HCT116 (cell line): ENCODE measurements at regions not wholly inside any gene's neighbourhood (a gene's known extent, or its start where the extent isn't known, plus 50 kb on each side); places are given as distances from the start of the nearest gene placed in this dataset.

Experiments
- ATAC-seq: fragments of 200-7000 bp; cut with Tn5 transposase; 2 replicates; pipeline ENCODE4 v1.9.1; 2020; ENCODE audit warnings: mild to moderate bottlenecking, moderate library complexity
- BruUV-seq: library from RNA; stranded (reverse); fragments of 400-500 nt; replicated peaks from 2 replicates; lab custom pipeline; 2021; lab: Mats Ljungman, UMichigan
- CTCF ChIA-PET: fragments of 300-600 bp; sonication (Branson Sonifier 250); formaldehyde crosslinking; loops from one replicate; lab custom pipeline; 2021; ENCODE audit warnings: antibody characterized with exemption; lab: Charles Lee
- POLR2A ChIA-PET: fragments of 300-600, 350-600 bp; sonication (Branson Sonifier 250); formaldehyde crosslinking; loops from one replicate; lab custom pipeline; 2021; ENCODE audit warnings: antibody characterized with exemption; lab: Charles Lee
- RAD21 ChIA-PET, 2 experiments: fragments of 300-600 bp; sonication (Branson Sonifier 250); formaldehyde crosslinking; loops; one replicate each; lab custom pipeline; 2023; ENCODE audit warnings: low total read pairs in 2 of 2; ENCODE audit not compliant: uncharacterized antibody in 2 of 2, unreplicated experiment in 2 of 2, low non-redundant PET in 1 of 2; lab: Charles Lee
- DNase-seq: peaks from one replicate; pipeline ENCODE4 v3.0.0-alpha.2; 2010; ENCODE audit warnings: low read depth, low spot score
- H2AFZ ChIP-seq: fragments of 200-600 bp; shearing (Covaris generic), sonication (generic); 2 replicates; pipeline ENCODE4 v1.6.1; 2017; ENCODE audit warnings: low read depth, mixed run types, mixed read lengths, antibody characterized with exemption, low read length; ENCODE audit not compliant: poor library complexity, severe bottlenecking
- H3K27ac ChIP-seq: 2 replicates; pipeline ENCODE4 v1.5.1; 2012; ENCODE audit warnings: low read depth, low read length
- H3K27me3 ChIP-seq: fragments of 200-600 bp; sonication (generic); 2 replicates; pipeline ENCODE4 v1.6.1; 2016; ENCODE audit warnings: mixed run types, low read length, mixed read lengths; ENCODE audit not compliant: insufficient read depth
- H3K36me3 ChIP-seq, 2 experiments: fragments of 200-500 bp in 1 of 2; fragments of 200-600 bp in 1 of 2; sonication (Bioruptor generic) in 1 of 2; sonication (generic) in 1 of 2; 2 replicates each; pipeline versions ENCODE4 v1.5.1 to v1.6.1; 2014 to 2016; ENCODE audit warnings: low read length in 2 of 2, inconsistent platforms in 1 of 2, mixed read lengths in 1 of 2, mixed run types in 1 of 2; ENCODE audit not compliant: insufficient read depth in 2 of 2, control insufficient read depth in 1 of 2
- H3K4me1 ChIP-seq, 2 experiments: fragments of 200-600 bp in 1 of 2; sonication (generic) in 1 of 2; 2 replicates each; pipeline versions ENCODE4 v1.5.1 to v1.6.1; 2012 to 2017; ENCODE audit warnings: low read length in 2 of 2, inconsistent platforms in 1 of 2, mild to moderate bottlenecking in 1 of 2, mixed read lengths in 1 of 2, mixed run types in 1 of 2, moderate library complexity in 1 of 2; ENCODE audit not compliant: insufficient read depth in 2 of 2, control insufficient read depth in 1 of 2
- H3K4me2 ChIP-seq: fragments of 200-600 bp; sonication (generic); 2 replicates; pipeline ENCODE4 v1.6.1; 2017; ENCODE audit warnings: mixed run types, low read length, mixed read lengths
- H3K4me3 ChIP-seq, 2 experiments: fragments of 200-600 bp in 1 of 2; sonication (generic) in 1 of 2; replicated peaks in 1 of 2; 2 replicates each; pipeline ENCODE4 v1.5.1; 2011 to 2016; ENCODE audit warnings: low read length in 2 of 2, control low read depth in 1 of 2, low read depth in 1 of 2, mild to moderate bottlenecking in 1 of 2, mixed read lengths in 1 of 2, mixed run types in 1 of 2
- H3K79me2 ChIP-seq: fragments of 200-600 bp; sonication (generic); 2 replicates; pipeline ENCODE4 v1.6.1; 2017; ENCODE audit warnings: mild to moderate bottlenecking, mixed run types, low read length, moderate library complexity, mixed read lengths; ENCODE audit not compliant: insufficient read depth
- H3K9ac ChIP-seq: fragments of 200-600 bp; sonication (generic); 2 replicates; pipeline ENCODE4 v1.6.1; 2016; ENCODE audit warnings: low read length, mixed read lengths
- H3K9me2 ChIP-seq: fragments of 200-600 bp; sonication (generic), shearing (Covaris generic); 2 replicates; pipeline ENCODE4 v1.6.1; 2017; ENCODE audit warnings: mixed run types, mild to moderate bottlenecking, moderate library complexity; ENCODE audit not compliant: insufficient read depth
- H3K9me3 ChIP-seq, 2 experiments: fragments of 200-500 bp in 1 of 2; fragments of 200-600 bp in 1 of 2; sonication (Bioruptor generic) in 1 of 2; sonication (generic) in 1 of 2; 2 replicates each; pipeline ENCODE4 v1.6.1; 2014 to 2017; ENCODE audit warnings: low read length in 2 of 2, mixed read lengths in 2 of 2, inconsistent platforms in 1 of 2, low read depth in 1 of 2, mild to moderate bottlenecking in 1 of 2, mixed run types in 1 of 2, moderate library complexity in 1 of 2; ENCODE audit not compliant: control insufficient read depth in 1 of 2, insufficient read depth in 1 of 2
- H4K20me1 ChIP-seq: fragments of 200-600 bp; sonication (generic), shearing (Covaris generic); 2 replicates; pipeline ENCODE4 v1.6.1; 2017; ENCODE audit warnings: mixed run types, mild to moderate bottlenecking, moderate library complexity; ENCODE audit not compliant: insufficient read depth
- ATF3 ChIP-seq: IDR thresholded peaks from 2 replicates; pipeline ENCODE4 v1.6.1; 2012
- CEBPB ChIP-seq: IDR thresholded peaks from 2 replicates; pipeline ENCODE4 v1.6.1; 2012; ENCODE audit warnings: low read depth
- CTCF ChIP-seq, 3 experiments: fragments of 200-600 bp in 1 of 3; sonication (generic) in 1 of 3; IDR thresholded peaks in 2 of 3; conservative IDR thresholded peaks in 1 of 3; 2 replicates each; pipeline ENCODE4 v1.5.1; 2012 to 2017; ENCODE audit warnings: low read depth in 2 of 3, low read length in 2 of 3, antibody characterized with exemption in 1 of 3, borderline replicate concordance in 1 of 3, control low read depth in 1 of 3, mild to moderate bottlenecking in 1 of 3, mixed read lengths in 1 of 3, mixed run types in 1 of 3, moderate library complexity in 1 of 3; ENCODE audit not compliant: insufficient read depth in 1 of 3
- EGR1 ChIP-seq: IDR thresholded peaks from 2 replicates; pipeline ENCODE4 v1.6.1; 2012; ENCODE audit warnings: low read depth
- EZH2 ChIP-seq: fragments of 200-600 bp; sonication (generic); IDR thresholded peaks from 2 replicates; pipeline ENCODE4 v1.6.1; 2017; ENCODE audit warnings: antibody characterized with exemption, mixed run types
- FOSL1 ChIP-seq: IDR thresholded peaks from 2 replicates; pipeline ENCODE4 v1.6.1; 2012; ENCODE audit warnings: low read depth
- JUND ChIP-seq: IDR thresholded peaks from 2 replicates; pipeline ENCODE4 v1.6.1; 2012
- POLR2A ChIP-seq: IDR thresholded peaks from 2 replicates; pipeline ENCODE4 v1.7.0; 2011; ENCODE audit warnings: borderline replicate concordance; ENCODE audit not compliant: insufficient read depth, insufficient read length; ENCODE audit errors: extremely low read depth
- POLR2AphosphoS5 ChIP-seq: IDR thresholded peaks from 2 replicates; pipeline ENCODE4 v1.6.1; 2011; ENCODE audit warnings: mild to moderate bottlenecking, low read depth, low read length, moderate library complexity
- RAD21 ChIP-seq: IDR thresholded peaks from 2 replicates; pipeline ENCODE4 v1.6.1; 2012; ENCODE audit warnings: low read depth, mild to moderate bottlenecking
- SIN3A ChIP-seq: IDR thresholded peaks from 2 replicates; pipeline ENCODE4 v1.6.1; 2012; ENCODE audit warnings: low read depth
- TCF7L2 ChIP-seq: IDR thresholded peaks from 2 replicates; pipeline ENCODE4 v1.7.0; 2011; ENCODE audit warnings: borderline replicate concordance, inconsistent platforms; ENCODE audit not compliant: insufficient read depth, insufficient read length; ENCODE audit errors: extremely low read depth
- ZBTB33 ChIP-seq: IDR thresholded peaks from 2 replicates; pipeline ENCODE4 v1.6.1; 2011; ENCODE audit warnings: mild to moderate bottlenecking, low read length, moderate library complexity; ENCODE audit not compliant: insufficient replicate concordance; ENCODE audit errors: extremely low read depth
- ZFX ChIP-seq: fragments of 450-650 bp; IDR thresholded peaks from 2 replicates; pipeline ENCODE4 v1.6.1; 2017
- ZNF274 ChIP-seq: fragments of 200-500 bp; sonication (Bioruptor generic); IDR thresholded peaks from 2 replicates; pipeline ENCODE4 v1.6.1; 2014; ENCODE audit warnings: mild to moderate bottlenecking, low read depth, low read length, inconsistent platforms
- intact Hi-C: fragments of 100-400 bp; cut with micrococcal nuclease; formaldehyde crosslinking; loops from 2 replicates; pipeline ENCODE4 v1.10.0; 2022

GRCh38 chr4:17058536-17058915 lies 160.1 kb upstream of the LDB2 start:
- H3K27ac ChIP-seq: no peak overlapping the region
- TF ChIP-seq ZBTB33 (no peak), FOSL1 (no peak), POLR2A (no peak), CEBPB (no peak), RAD21 (no peak)
- H3K4me3 ChIP-seq: no peak overlapping the region
- no TSS peak for BruUV-seq
- no peaks in the 10 kb centered on the region for H3K36me3 ChIP-seq
- no peaks in the 10 kb centered on the region for H4K20me1 ChIP-seq
- ChIA-PET RAD21 (no interaction called here), CTCF (no interaction called here), POLR2A (no interaction called here)
- DNase-seq (no peak), ATAC-seq (no peak)
- H3K9ac ChIP-seq: no peak overlapping the region
- H3K27me3 ChIP-seq: peaks cover 11% of the 10 kb centered on the region; the same call in 1 of the 2 replicates
- intact Hi-C loops: no loop called here
- no peak overlapping the region for H3K4me2 ChIP-seq
- no peaks in the 10 kb centered on the region for H3K79me2 ChIP-seq
- H3K9me2 ChIP-seq: no peaks in the 10 kb centered on the region
- no peak overlapping the region for H2AFZ ChIP-seq
- no peaks in the 10 kb centered on the region for H3K4me1 ChIP-seq
- no peaks in the 10 kb centered on the region for H3K9me3 ChIP-seq

GRCh38 chr4:17057035-17057434 lies 158.6 kb upstream of the LDB2 start:
- CTCF ChIA-PET: no interaction called here
- TF ChIP-seq FOSL1 (no peak), JUND (no peak), ZNF274 (no peak), ZFX (no peak), RAD21 (no peak), POLR2AphosphoS5 (no peak), POLR2A (no peak), SIN3A (no peak), EZH2 (no peak), ZBTB33 (no peak), EGR1 (no peak), TCF7L2 (no peak), CEBPB (no peak), ATF3 (no peak), CTCF (IDR thresholded peaks at IDR 0.05 in 2 of 3, conservative IDR thresholded peaks at IDR 0.05 in 1 of 3; ENCODE audit: borderline replicate concordance in 1 of 3, insufficient read depth in 1 of 3, low read depth in 2 of 3, low read length in 2 of 3) (no peak)

More at GRCh38 chr4:17057035-17057434, 158.6 kb upstream of the LDB2 start:
- ATAC-seq (no peak), DNase-seq (no peak)
- no peak overlapping the region for H2AFZ ChIP-seq
- no peaks in the 10 kb centered on the region for H4K20me1 ChIP-seq
- no peaks in the 10 kb centered on the region for H3K79me2 ChIP-seq
- POLR2A ChIA-PET: no interaction called here
- no peak overlapping the region for H3K27ac ChIP-seq
- H3K4me2 ChIP-seq: no peak overlapping the region
- BruUV-seq: no TSS peak
- no peak overlapping the region for H3K4me3 ChIP-seq
- H3K27me3 ChIP-seq: peaks cover 11% of the 10 kb centered on the region; the same call in 1 of the 2 replicates
- H3K4me1 ChIP-seq: no peaks in the 10 kb centered on the region
- RAD21 ChIA-PET: no interaction called here
- no peaks in the 10 kb centered on the region for H3K9me2 ChIP-seq
- no peak overlapping the region for H3K9ac ChIP-seq
- H3K36me3 ChIP-seq: no peaks in the 10 kb centered on the region
- intact Hi-C loops: no loop called here
- no peaks in the 10 kb centered on the region for H3K9me3 ChIP-seq
